CD4-positive, alpha-beta T cell (primary cell): ENCODE measurements at regions not wholly inside any gene's neighbourhood (a gene's known extent, or its start where the extent isn't known, plus 50 kb on each side); places are given as distances from the start of the nearest gene placed in this dataset.

ENCODE experiments used
- ATAC-seq: fragments of 200-7000 bp; cut with Tn5 transposase; one replicate; pipeline ENCODE4 v1.10.0; 2022; ENCODE audit warnings: mild to moderate bottlenecking; ENCODE audit not compliant: poor library complexity
- CTCF ChIA-PET: fragments of 350-600 bp; sonication (Branson Sonifier 250); formaldehyde crosslinking; loops from one replicate; lab custom pipeline; 2021; ENCODE audit warnings: antibody characterized with exemption, inconsistent platforms; lab: Charles Lee
- POLR2A ChIA-PET: fragments of 350-600 bp; sonication (Branson Sonifier 250); formaldehyde crosslinking; loops from one replicate; lab custom pipeline; 2021; ENCODE audit warnings: antibody characterized with exemption, inconsistent platforms; lab: Charles Lee
- DNase-seq, 14 experiments: peaks; one replicate each; pipeline ENCODE4 v3.0.0-alpha.2; 2013 to 2020; ENCODE audit warnings: mixed read lengths in 2 of 14
- H3K27ac ChIP-seq, 2 donors: one replicate each; pipeline versions ENCODE4 v1.5.1 to v1.7.0; 2013; ENCODE audit warnings: low read length in 2 of 2, low read depth in 1 of 2, mild to moderate bottlenecking in 1 of 2
- H3K27me3 ChIP-seq, 2 experiments: 1 replicate in 1 of 2; 2 replicates in 1 of 2; pipeline versions ENCODE4 v1.6.1 to v1.7.0; 2013; ENCODE audit warnings: low read length in 2 of 2, control low read depth in 1 of 2, mild to moderate bottlenecking in 1 of 2, moderate library complexity in 1 of 2; ENCODE audit not compliant: insufficient read depth in 2 of 2, control insufficient read depth in 1 of 2
- H3K36me3 ChIP-seq: one replicate; pipeline ENCODE4 v1.6.1; 2013; ENCODE audit warnings: low read length, control low read depth; ENCODE audit not compliant: insufficient read depth
- H3K4me1 ChIP-seq: one replicate; pipeline ENCODE4 v1.6.1; 2013; ENCODE audit warnings: low read length, control low read depth; ENCODE audit not compliant: insufficient read depth
- H3K4me3 ChIP-seq: one replicate; pipeline ENCODE4 v1.5.1; 2013; ENCODE audit warnings: mild to moderate bottlenecking, low read length, moderate library complexity
- H3K9me3 ChIP-seq, 2 experiments: 1 replicate in 1 of 2; 2 replicates in 1 of 2; pipeline versions ENCODE4 v1.6.1 to v1.7.0; 2013; ENCODE audit warnings: low read length in 2 of 2, mild to moderate bottlenecking in 2 of 2, control low read depth in 1 of 2, moderate library complexity in 1 of 2; ENCODE audit not compliant: control insufficient read depth in 1 of 2, insufficient read depth in 1 of 2
- H3K27ac Mint-ChIP-seq: one replicate; pipeline ENCODE4 v1.8.0; 2020; ENCODE audit warnings: mixed read lengths
- H3K27me3 Mint-ChIP-seq: one replicate; pipeline ENCODE4 v1.8.0; 2021; ENCODE audit warnings: mixed read lengths
- H3K36me3 Mint-ChIP-seq: one replicate; pipeline ENCODE4 v1.8.0; 2021; ENCODE audit warnings: low read depth, mixed read lengths
- H3K4me1 Mint-ChIP-seq: one replicate; pipeline ENCODE4 v1.8.0; 2021; ENCODE audit warnings: low read depth, mixed read lengths
- H3K4me3 Mint-ChIP-seq: one replicate; pipeline ENCODE4 v1.8.0; 2020; ENCODE audit warnings: mild to moderate bottlenecking, mixed read lengths
- H3K9me3 Mint-ChIP-seq: one replicate; pipeline ENCODE4 v1.8.0; 2020; ENCODE audit warnings: mixed read lengths
- CTCF ChIP-seq: fragments of 200-600 bp; IDR thresholded peaks from one replicate; pipeline ENCODE4 v1.8.0; 2022; ENCODE audit warnings: antibody characterized with exemption, mild to moderate bottlenecking
- intact Hi-C, 2 experiments: fragments of 100-400 bp; cut with DNase I in 1 of 2; cut with micrococcal nuclease in 1 of 2; formaldehyde crosslinking; loops; one replicate each; pipeline versions ENCODE4 v1.15.1 to v1.9.0; 2023 to 2025; cut with DNase I, micrococcal nuclease

- H3K27me3 ChIP-seq = no peaks in the 10 kb centered on the region
- ChIA-PET POLR2A (no interaction called here), CTCF (no interaction called here)
- no peak for ATAC-seq
- Mint-ChIP-seq H3K4me3 (no peak overlapping the region), H3K4me1 (no peaks in the 10 kb centered on the region), H3K27ac (no peak overlapping the region), H3K9me3 (peaks cover 4% of the 10 kb centered on the region), H3K27me3 (no peaks in the 10 kb centered on the region), H3K36me3 (no peaks in the 10 kb centered on the region)
- no peaks in the 10 kb centered on the region for H3K4me1 ChIP-seq
- H3K4me3 ChIP-seq = no peak overlapping the region
- no peaks in the 10 kb centered on the region for H3K36me3 ChIP-seq
- no peak for DNase-seq
- no peak for TF ChIP-seq CTCF
- no peak overlapping the region for H3K27ac ChIP-seq
- intact Hi-C loops = no loop called here
- no peaks in the 10 kb centered on the region for H3K9me3 ChIP-seq
Observed at GRCh38 chr6:80544555-80544954, 438.1 kb downstream of the BCKDHB start.

- Histone ChIP-seq H3K27ac (no peak overlapping the region), H3K4me3 (no peak overlapping the region), H3K4me1 (no peaks in the 10 kb centered on the region), H3K9me3 (no peaks in the 10 kb centered on the region), H3K36me3 (no peaks in the 10 kb centered on the region), H3K27me3 (no peaks in the 10 kb centered on the region)
- ChIA-PET CTCF (no interaction called here), POLR2A (no interaction called here)
- ATAC-seq = no peak
- DNase-seq = no peak
- no peaks in the 10 kb centered on the region for H3K4me1 Mint-ChIP-seq
- H3K36me3 Mint-ChIP-seq = no peaks in the 10 kb centered on the region
- no peaks in the 10 kb centered on the region for H3K9me3 Mint-ChIP-seq
- TF ChIP-seq CTCF = no peak
- no peak overlapping the region for H3K27ac Mint-ChIP-seq
- intact Hi-C loops = no loop called here
- H3K27me3 Mint-ChIP-seq = no peaks in the 10 kb centered on the region
- no peak overlapping the region for H3K4me3 Mint-ChIP-seq
Observed at GRCh38 chr6:80543598-80544222, 437.2 kb downstream of the BCKDHB start.

- no peaks in the 10 kb centered on the region for H3K4me1 Mint-ChIP-seq
- H3K36me3 Mint-ChIP-seq = no peaks in the 10 kb centered on the region
- intact Hi-C loops = no loop called here
- ChIA-PET POLR2A (no interaction called here), CTCF (no interaction called here)
- Histone ChIP-seq H3K36me3 (no peaks in the 10 kb centered on the region), H3K9me3 (no peaks in the 10 kb centered on the region), H3K4me1 (no peaks in the 10 kb centered on the region), H3K27ac (no peak overlapping the region), H3K27me3 (no peaks in the 10 kb centered on the region), H3K4me3 (no peak overlapping the region)
- no peak for DNase-seq
- no peak overlapping the region for H3K27ac Mint-ChIP-seq
- H3K27me3 Mint-ChIP-seq = no peaks in the 10 kb centered on the region
- TF ChIP-seq CTCF = no peak
- H3K9me3 Mint-ChIP-seq = no peaks in the 10 kb centered on the region
- no peak overlapping the region for H3K4me3 Mint-ChIP-seq
- ATAC-seq = no peak
Observed at GRCh38 chr6:80543151-80543550, 436.7 kb downstream of the BCKDHB start.
